ACC112 (cell line): ENCODE measurements at regions not wholly inside any gene's neighbourhood (a gene's known extent, or its start where the extent isn't known, plus 50 kb on each side); places are given as distances from the start of the nearest gene placed in this dataset.

ENCODE experiments used
- H2AFZ ChIP-seq: fragments of 200-600 bp; sonication (generic); one replicate; pipeline ENCODE4 v1.6.0; 2017; ENCODE audit warnings: antibody characterized with exemption, low read length; ENCODE audit not compliant: unreplicated experiment
- H3K27ac ChIP-seq: fragments of 200-600 bp; sonication (generic); 2 replicates; pipeline ENCODE4 v1.5.1; 2014; ENCODE audit warnings: low read depth, mild to moderate bottlenecking, antibody characterized with exemption, low read length, moderate library complexity
- H3K27me3 ChIP-seq: fragments of 200-600 bp; sonication (generic); 2 replicates; pipeline ENCODE4 v1.6.1; 2014; ENCODE audit warnings: mild to moderate bottlenecking, antibody characterized with exemption, low read length, moderate library complexity, mixed read lengths; ENCODE audit not compliant: insufficient read depth
- H3K36me3 ChIP-seq: fragments of 200-600 bp; sonication (generic); 2 replicates; pipeline ENCODE4 v1.6.1; 2016; ENCODE audit warnings: mild to moderate bottlenecking, antibody characterized with exemption, low read length, moderate library complexity, mixed read lengths; ENCODE audit not compliant: insufficient read depth
- H3K4me1 ChIP-seq: fragments of 200-600 bp; sonication (generic); one replicate; pipeline ENCODE4 v1.6.1; 2016; ENCODE audit warnings: low read length, mixed read lengths; ENCODE audit not compliant: insufficient read depth, unreplicated experiment, control insufficient read depth
- H3K4me3 ChIP-seq: fragments of 200-600 bp; sonication (generic); 2 replicates; pipeline ENCODE4 v1.5.1; 2014; ENCODE audit warnings: mild to moderate bottlenecking, low read depth, low read length
- H3K79me2 ChIP-seq: fragments of 200-600 bp; sonication (generic); one replicate; pipeline ENCODE4 v1.6.0; 2016; ENCODE audit warnings: low read length; ENCODE audit not compliant: control insufficient read depth, unreplicated experiment, insufficient read depth

- no peak overlapping the region for H3K4me3 ChIP-seq
- no peaks in the 10 kb centered on the region for H3K27me3 ChIP-seq
- H3K4me1 ChIP-seq = no peaks in the 10 kb centered on the region
- no peaks in the 10 kb centered on the region for H3K36me3 ChIP-seq
- H3K27ac ChIP-seq = no peak overlapping the region
- H3K79me2 ChIP-seq = no peaks in the 10 kb centered on the region
- H2AFZ ChIP-seq = no peak overlapping the region
Observed at GRCh38 chr2:16127958-16128357, 187.6 kb downstream of the MYCN start.

- Histone ChIP-seq H3K79me2 (no peaks in the 10 kb centered on the region), H2AFZ (no peak overlapping the region), H3K4me1 (no peaks in the 10 kb centered on the region), H3K4me3 (no peak overlapping the region), H3K27ac (no peak overlapping the region), H3K27me3 (no peaks in the 10 kb centered on the region), H3K36me3 (no peaks in the 10 kb centered on the region)
Observed at GRCh38 chr2:16127276-16127940, 187.1 kb downstream of the MYCN start.

- Histone ChIP-seq H3K36me3 (no peaks in the 10 kb centered on the region), H3K4me3 (no peak overlapping the region), H3K27me3 (no peaks in the 10 kb centered on the region), H3K79me2 (no peaks in the 10 kb centered on the region), H2AFZ (no peak overlapping the region), H3K4me1 (no peaks in the 10 kb centered on the region), H3K27ac (no peak overlapping the region)
Observed at GRCh38 chr2:16126517-16127275, 186.3 kb downstream of the MYCN start.

GRCh38 chr2:16125614-16126516 lies 185.5 kb downstream of the MYCN start:
- Histone ChIP-seq H2AFZ (no peak overlapping the region), H3K27me3 (no peaks in the 10 kb centered on the region), H3K4me3 (no peak overlapping the region), H3K36me3 (no peaks in the 10 kb centered on the region), H3K79me2 (no peaks in the 10 kb centered on the region), H3K4me1 (no peaks in the 10 kb centered on the region), H3K27ac (no peak overlapping the region)

GRCh38 chr2:16124881-16125613 lies 184.7 kb downstream of the MYCN start:
- no peaks in the 10 kb centered on the region for H3K27me3 ChIP-seq

GRCh38 chr2:16123856-16124780 lies 183.8 kb downstream of the MYCN start:
- Histone ChIP-seq H3K4me3 (no peak overlapping the region), H3K79me2 (no peaks in the 10 kb centered on the region), H3K27me3 (no peaks in the 10 kb centered on the region), H3K27ac (no peak overlapping the region), H2AFZ (no peak overlapping the region), H3K4me1 (no peaks in the 10 kb centered on the region), H3K36me3 (no peaks in the 10 kb centered on the region)

More at GRCh38 chr2:16124881-16125613, 184.7 kb downstream of the MYCN start:
- H3K27ac ChIP-seq = no peak overlapping the region
- H2AFZ ChIP-seq = no peak overlapping the region
- no peaks in the 10 kb centered on the region for H3K79me2 ChIP-seq
- no peaks in the 10 kb centered on the region for H3K36me3 ChIP-seq
- no peaks in the 10 kb centered on the region for H3K4me1 ChIP-seq
- H3K4me3 ChIP-seq = no peak overlapping the region

- Histone ChIP-seq H3K79me2 (no peaks in the 10 kb centered on the region), H3K4me3 (no peak overlapping the region), H3K36me3 (no peaks in the 10 kb centered on the region), H3K27me3 (no peaks in the 10 kb centered on the region), H3K4me1 (no peaks in the 10 kb centered on the region), H2AFZ (no peak overlapping the region), H3K27ac (no peak overlapping the region)
Observed at GRCh38 chr2:16123421-16123820, 183.1 kb downstream of the MYCN start.

GRCh38 chr2:16122556-16122955 lies 182.2 kb downstream of the MYCN start:
- Histone ChIP-seq H2AFZ (no peak overlapping the region), H3K4me1 (no peaks in the 10 kb centered on the region), H3K27me3 (no peaks in the 10 kb centered on the region), H3K79me2 (no peaks in the 10 kb centered on the region), H3K4me3 (no peak overlapping the region), H3K36me3 (no peaks in the 10 kb centered on the region), H3K27ac (no peak overlapping the region)

- no peak overlapping the region for H3K4me3 ChIP-seq
- no peak overlapping the region for H3K27ac ChIP-seq
- H3K36me3 ChIP-seq = no peaks in the 10 kb centered on the region
- H3K79me2 ChIP-seq = no peaks in the 10 kb centered on the region
- no peaks in the 10 kb centered on the region for H3K27me3 ChIP-seq
- no peaks in the 10 kb centered on the region for H3K4me1 ChIP-seq
- H2AFZ ChIP-seq = no peak overlapping the region
Observed at GRCh38 chr2:16121986-16122390, 181.6 kb downstream of the MYCN start.
